HFF-Myc (cell line): ENCODE measurements at regions not wholly inside any gene's neighbourhood (a gene's known extent, or its start where the extent isn't known, plus 50 kb on each side); places are given as distances from the start of the nearest gene placed in this dataset.
"Not testable (repeated sequence)": the region's sequence is repeated elsewhere in the genome, so short reads cannot be mapped to it uniquely, and the experiment has no call there.

Source experiments
- DNase-seq: peaks from one replicate; pipeline ENCODE4 v3.0.0-alpha.2; 2011; ENCODE audit warnings: low read depth; ENCODE audit errors: extremely low read depth
- H3K4me3 ChIP-seq: replicated peaks from 2 replicates; pipeline ENCODE4 v1.5.1; 2011; ENCODE audit warnings: low read depth, mild to moderate bottlenecking, control low read depth, low read length
- TF ChIP-seq, protein P1 (sequence below): IDR thresholded peaks from 2 replicates; pipeline ENCODE4 v1.5.1; 2012; ENCODE audit warnings: mild to moderate bottlenecking, low read depth, low read length, control low read depth; ENCODE audit errors: missing control alignments

DNA sequence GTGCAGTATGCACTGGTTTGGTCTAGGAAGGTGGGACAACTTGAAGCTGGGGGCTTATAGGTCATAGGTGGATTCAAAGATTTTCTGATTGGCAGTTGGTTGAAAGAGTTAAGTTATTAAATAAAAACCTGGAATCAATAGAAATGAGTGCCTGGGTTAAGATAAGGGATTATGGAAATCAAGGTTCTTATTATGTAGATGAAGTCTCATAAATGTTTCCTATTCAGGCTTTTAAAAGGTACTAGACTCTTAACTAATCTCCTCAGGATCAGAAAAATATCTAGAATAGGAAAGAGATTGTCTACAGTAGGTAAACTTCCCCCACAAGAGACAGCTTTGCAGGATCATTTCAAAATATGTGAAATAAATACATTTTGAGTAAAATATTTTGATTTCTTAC is 163.3 kb upstream of the FBN2 start:
- TF ChIP-seq, protein P1, sequence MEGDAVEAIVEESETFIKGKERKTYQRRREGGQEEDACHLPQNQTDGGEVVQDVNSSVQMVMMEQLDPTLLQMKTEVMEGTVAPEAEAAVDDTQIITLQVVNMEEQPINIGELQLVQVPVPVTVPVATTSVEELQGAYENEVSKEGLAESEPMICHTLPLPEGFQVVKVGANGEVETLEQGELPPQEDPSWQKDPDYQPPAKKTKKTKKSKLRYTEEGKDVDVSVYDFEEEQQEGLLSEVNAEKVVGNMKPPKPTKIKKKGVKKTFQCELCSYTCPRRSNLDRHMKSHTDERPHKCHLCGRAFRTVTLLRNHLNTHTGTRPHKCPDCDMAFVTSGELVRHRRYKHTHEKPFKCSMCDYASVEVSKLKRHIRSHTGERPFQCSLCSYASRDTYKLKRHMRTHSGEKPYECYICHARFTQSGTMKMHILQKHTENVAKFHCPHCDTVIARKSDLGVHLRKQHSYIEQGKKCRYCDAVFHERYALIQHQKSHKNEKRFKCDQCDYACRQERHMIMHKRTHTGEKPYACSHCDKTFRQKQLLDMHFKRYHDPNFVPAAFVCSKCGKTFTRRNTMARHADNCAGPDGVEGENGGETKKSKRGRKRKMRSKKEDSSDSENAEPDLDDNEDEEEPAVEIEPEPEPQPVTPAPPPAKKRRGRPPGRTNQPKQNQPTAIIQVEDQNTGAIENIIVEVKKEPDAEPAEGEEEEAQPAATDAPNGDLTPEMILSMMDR = no peak
- DNase-seq = no peak

DNA sequence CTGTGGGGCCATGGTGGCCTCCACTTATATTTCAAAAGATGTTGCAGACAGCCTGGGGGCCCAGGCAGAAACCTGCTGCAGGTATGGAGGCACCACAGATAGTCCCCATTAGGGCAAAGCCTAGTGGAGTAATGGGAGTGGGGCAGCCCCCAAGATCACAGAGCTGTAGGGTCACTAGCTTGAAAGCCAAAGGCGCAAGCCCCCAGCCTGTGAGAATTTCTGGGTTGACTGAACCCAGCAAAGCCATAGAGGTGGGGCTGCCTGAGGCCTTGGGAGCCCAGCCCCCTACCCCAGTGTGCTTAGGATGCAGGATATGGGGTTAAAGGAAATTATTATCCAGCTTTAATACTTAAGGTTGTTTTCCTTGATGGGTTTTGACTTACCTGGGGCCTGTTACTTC is 165.3 kb upstream of the FBN2 start:
- TF ChIP-seq, protein P1 = no peak
- H3K4me3 ChIP-seq = no peak overlapping the region
- no peak for DNase-seq

More for the DNA sequence above, 163.3 kb upstream of the FBN2 start:
- H3K4me3 ChIP-seq = no peak overlapping the region

DNA sequence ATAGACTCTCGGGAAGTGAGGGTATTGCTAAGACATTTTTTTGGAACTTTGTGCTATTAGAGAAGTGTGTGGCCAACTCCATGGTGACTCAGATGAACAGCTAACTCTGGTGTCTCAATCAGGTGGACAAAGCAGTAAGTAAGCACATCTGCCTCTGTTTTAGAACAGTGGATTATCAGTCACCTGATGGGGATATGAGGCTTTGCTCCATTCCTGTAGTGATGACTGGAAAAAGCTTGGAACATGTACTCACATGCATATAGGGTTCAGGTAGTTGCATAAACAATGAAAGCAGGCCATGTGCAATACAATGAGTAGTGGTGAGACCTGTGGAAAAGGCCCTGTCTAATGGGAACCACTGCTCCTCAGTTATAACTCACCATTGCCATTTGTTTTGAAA is 168.2 kb upstream of the FBN2 start:
- DNase-seq = no peak
- TF ChIP-seq, protein P1 = no peak
- no peak overlapping the region for H3K4me3 ChIP-seq

DNA sequence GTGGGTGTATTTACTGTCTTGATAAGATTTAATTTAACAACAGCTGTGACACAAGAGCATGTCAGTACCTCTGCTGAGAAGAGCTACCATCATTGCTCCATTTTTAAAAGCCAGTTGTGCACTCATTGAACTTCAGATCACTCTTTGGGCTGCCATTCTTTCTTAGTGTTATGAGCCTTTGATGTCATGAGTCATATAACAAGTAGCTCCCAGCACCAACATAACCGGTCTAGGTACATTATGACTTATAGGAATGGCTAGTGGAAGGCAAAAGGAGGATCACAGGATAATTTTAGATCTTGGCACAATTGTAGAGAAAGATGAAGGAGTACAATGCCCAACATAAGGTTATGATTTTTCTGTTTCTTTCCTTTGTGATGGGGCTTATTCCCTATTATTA is 170.8 kb upstream of the FBN2 start:
- DNase-seq = no peak
- TF ChIP-seq, protein P1 = no peak
- H3K4me3 ChIP-seq = no peak overlapping the region

DNA sequence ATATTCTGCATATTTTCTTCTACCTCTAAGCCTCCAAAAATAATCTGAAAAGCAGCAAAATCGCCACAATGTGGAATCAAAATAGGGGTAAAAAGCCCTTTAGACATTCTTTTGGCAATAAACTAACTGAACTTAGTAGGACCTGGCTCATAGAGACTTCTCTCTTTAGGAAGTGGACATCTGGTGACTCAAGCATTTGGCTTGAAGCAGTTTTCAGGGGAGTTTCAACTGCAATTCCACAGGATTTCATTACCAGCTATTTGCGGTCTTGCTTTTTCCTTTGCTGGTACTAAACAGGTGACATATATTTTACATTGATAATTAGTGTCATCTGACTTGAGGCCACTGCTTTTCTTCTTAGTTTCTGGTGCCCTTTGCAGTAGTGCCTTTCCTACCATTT is 173.2 kb upstream of the FBN2 start:
- TF ChIP-seq, protein P1 = no peak

DNA sequence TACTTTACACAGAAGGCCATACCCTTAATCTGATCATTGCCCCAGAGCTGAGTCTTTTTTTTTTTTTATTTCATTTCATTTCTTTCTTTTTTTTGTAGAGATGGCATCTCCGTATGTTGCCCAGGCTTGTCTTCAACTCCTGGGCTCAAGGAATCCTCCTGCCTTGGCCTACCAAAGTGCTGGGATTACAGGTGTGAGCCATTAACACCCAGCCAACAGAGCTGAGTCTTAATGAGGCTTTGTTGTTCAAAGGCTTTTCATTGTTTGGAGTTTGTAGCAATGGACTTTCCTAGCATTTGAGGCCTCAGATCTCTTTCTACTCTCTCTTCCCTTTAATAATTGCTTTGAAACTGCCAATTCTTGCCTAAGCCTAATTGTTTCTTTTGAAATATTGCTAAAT is 176.5 kb upstream of the FBN2 start:
- DNase-seq = no peak
- H3K4me3 ChIP-seq = no peak overlapping the region
- TF ChIP-seq, protein P1 = no peak

More for the DNA sequence above, 173.2 kb upstream of the FBN2 start:
- no peak overlapping the region for H3K4me3 ChIP-seq
- DNase-seq = no peak

DNA sequence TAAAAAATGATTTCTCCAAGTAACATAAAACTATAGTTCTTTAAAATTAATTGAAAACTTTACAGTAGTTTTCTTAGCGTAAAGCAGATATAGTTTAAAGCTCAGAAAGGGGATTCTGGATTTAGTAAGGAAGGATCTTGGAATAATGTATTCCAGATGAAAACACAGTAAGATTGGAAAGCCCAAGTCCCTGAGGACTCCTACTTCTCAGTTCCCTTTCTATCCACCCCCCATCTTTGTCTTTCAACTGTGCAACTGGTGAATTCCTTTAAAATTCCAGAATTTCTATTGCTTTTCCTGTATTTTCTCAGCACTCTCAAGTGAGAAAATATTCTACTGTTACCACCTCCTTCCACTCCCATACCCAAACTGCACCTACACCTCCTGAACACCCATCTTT is 184.5 kb upstream of the FBN2 start:
- no peak overlapping the region for H3K4me3 ChIP-seq
- no peak for DNase-seq
- TF ChIP-seq, protein P1 = no peak

DNA sequence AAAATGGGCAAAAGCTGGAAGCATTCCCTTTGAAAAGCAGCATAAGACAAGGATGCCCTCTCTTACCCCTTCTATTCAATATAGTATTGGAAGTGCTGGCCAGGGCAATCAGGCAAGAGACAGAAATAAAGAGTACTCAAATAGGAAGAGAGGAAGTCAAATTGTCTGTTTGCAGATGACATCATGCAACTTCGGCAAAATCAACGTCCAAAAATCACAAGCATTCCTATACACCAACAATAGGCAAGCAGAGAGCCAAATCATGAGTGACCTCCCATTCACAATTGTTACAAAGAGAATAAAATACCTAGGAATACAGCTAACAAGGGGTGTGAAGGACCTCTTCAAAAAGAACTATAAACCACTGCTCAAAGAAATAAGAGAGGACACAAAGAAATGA is 192.0 kb upstream of the FBN2 start:
- not testable (repeated sequence) for DNase-seq, H3K4me3 ChIP-seq

DNA sequence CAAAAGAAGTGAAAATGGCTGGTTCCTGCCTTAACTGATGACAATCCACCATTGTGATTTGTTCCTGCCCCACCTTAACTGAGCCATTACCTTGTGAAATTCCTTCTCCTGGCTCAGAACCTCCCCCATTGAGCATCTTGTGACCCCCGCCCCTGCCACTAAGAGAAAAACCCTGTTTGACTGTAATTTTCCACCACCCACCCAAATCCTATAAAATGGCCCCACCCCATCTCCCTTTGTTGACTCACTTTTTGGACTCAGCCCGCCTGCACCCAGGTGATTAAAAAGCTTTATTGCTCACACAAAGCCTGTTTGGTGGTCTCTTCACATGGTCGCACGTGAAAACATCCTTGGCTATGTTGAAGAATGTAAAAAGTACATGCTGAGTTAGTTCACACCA is 197.6 kb upstream of the FBN2 start:
- DNase-seq, H3K4me3 ChIP-seq: not testable (repeated sequence)
